CD4-positive, alpha-beta memory T cell (primary cell): ENCODE measurements at regions not wholly inside any gene's neighbourhood (a gene's known extent, or its start where the extent isn't known, plus 50 kb on each side); places are given as distances from the start of the nearest gene placed in this dataset.
A peak's percentile ranks its signal among the peaks of the same experiment; 100 is the strongest.
"Not testable (repeated sequence)": the region's sequence is repeated elsewhere in the genome, so short reads cannot be mapped to it uniquely, and the experiment has no call there.

Source experiments
- CTCF ChIA-PET: fragments of 350-600 bp; sonication (Branson Sonifier 250); formaldehyde crosslinking; loops from one replicate; lab custom pipeline; 2021; ENCODE audit warnings: inconsistent platforms; ENCODE audit not compliant: partially characterized antibody; lab: Charles Lee
- POLR2A ChIA-PET: fragments of 350-600 bp; sonication (Branson Sonifier 250); formaldehyde crosslinking; loops from one replicate; lab custom pipeline; 2021; ENCODE audit not compliant: partially characterized antibody; lab: Charles Lee
- DNase-seq, 5 donors: peaks; one replicate each; pipeline versions ENCODE4 v3.0.0 to v3.0.0-alpha.2; 2020 to 2022; ENCODE audit warnings: mixed read lengths in 1 of 5
- H3K27ac ChIP-seq: one replicate; pipeline ENCODE4 v1.7.0; 2013; ENCODE audit warnings: low read depth, low read length
- H3K27me3 ChIP-seq: 2 replicates; pipeline ENCODE4 v1.7.0; 2013; ENCODE audit warnings: mild to moderate bottlenecking, low read length, moderate library complexity; ENCODE audit not compliant: insufficient read depth
- H3K36me3 ChIP-seq: 2 replicates; pipeline ENCODE4 v1.7.0; 2013; ENCODE audit warnings: mild to moderate bottlenecking, low read length, moderate library complexity; ENCODE audit not compliant: insufficient read depth
- H3K4me1 ChIP-seq: 2 replicates; pipeline ENCODE4 v1.7.0; 2013; ENCODE audit warnings: mild to moderate bottlenecking, low read length, moderate library complexity; ENCODE audit not compliant: insufficient read depth
- H3K4me3 ChIP-seq, 2 donors: one replicate each; pipeline ENCODE4 v1.7.0; 2013; ENCODE audit warnings: low read length in 2 of 2, mild to moderate bottlenecking in 1 of 2
- H3K9me3 ChIP-seq, 2 donors: one replicate each; pipeline ENCODE4 v1.7.0; 2013; ENCODE audit warnings: low read length in 2 of 2, control low read depth in 1 of 2; ENCODE audit not compliant: control insufficient read depth in 1 of 2
- H3K27ac Mint-ChIP-seq, 7 donors: one replicate each; pipeline ENCODE4 v1.8.0; 2020 to 2021; ENCODE audit warnings: mixed read lengths in 7 of 7, mild to moderate bottlenecking in 6 of 7, inconsistent platforms in 3 of 7, moderate library complexity in 3 of 7
- H3K27me3 Mint-ChIP-seq, 2 donors: one replicate each; pipeline ENCODE4 v1.8.0; 2020 to 2021; ENCODE audit warnings: mixed read lengths in 2 of 2
- H3K36me3 Mint-ChIP-seq, 2 donors: one replicate each; pipeline ENCODE4 v1.8.0; 2020 to 2021; ENCODE audit warnings: mixed read lengths in 2 of 2, inconsistent platforms in 1 of 2, mild to moderate bottlenecking in 1 of 2
- H3K4me1 Mint-ChIP-seq, 4 donors: one replicate each; pipeline ENCODE4 v1.8.0; 2020 to 2021; ENCODE audit warnings: mixed read lengths in 4 of 4, mild to moderate bottlenecking in 1 of 4
- H3K4me3 Mint-ChIP-seq, 8 donors: one replicate each; pipeline ENCODE4 v1.8.0; 2020 to 2021; ENCODE audit warnings: mixed read lengths in 8 of 8, mild to moderate bottlenecking in 7 of 8, moderate library complexity in 6 of 8, inconsistent platforms in 3 of 8
- H3K9me3 Mint-ChIP-seq, 8 donors: one replicate each; pipeline ENCODE4 v1.8.0; 2020 to 2021; ENCODE audit warnings: mixed read lengths in 8 of 8, mild to moderate bottlenecking in 5 of 8, inconsistent platforms in 3 of 8, moderate library complexity in 1 of 8
- intact Hi-C: fragments of 100-400 bp; cut with micrococcal nuclease; formaldehyde crosslinking; loops from one replicate; pipeline ENCODE4 v1.15.1; 2023

DNA sequence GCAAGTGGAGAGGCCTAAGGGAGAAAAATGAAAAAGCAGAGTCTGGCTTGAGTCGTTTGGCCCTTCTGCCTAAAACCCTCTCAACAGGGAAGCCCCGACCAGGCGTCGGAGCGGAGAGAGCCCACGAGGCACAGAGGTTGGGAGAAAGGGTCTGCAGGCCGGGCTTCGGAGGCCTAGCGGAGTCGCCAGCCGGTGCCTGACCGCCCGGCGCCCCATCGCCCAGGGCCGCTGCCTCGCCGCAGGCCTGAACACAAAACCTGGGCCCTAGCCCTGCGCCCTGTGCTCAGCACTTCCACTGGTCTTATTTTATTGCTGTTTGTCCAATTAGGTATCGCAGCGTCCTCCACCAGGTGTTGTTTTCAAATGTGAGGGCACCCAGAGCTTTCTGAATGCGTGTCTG is 970.0 kb upstream of the DEFB115 start:
- DNase-seq, H3K4me3 ChIP-seq, H3K36me3 ChIP-seq, H3K27me3 Mint-ChIP-seq, H3K9me3 ChIP-seq, CTCF ChIA-PET, H3K27ac ChIP-seq, H3K36me3 Mint-ChIP-seq, H3K27me3 ChIP-seq, POLR2A ChIA-PET, intact Hi-C loops, H3K4me1 ChIP-seq: not testable (repeated sequence)
- peaks cover 5 to 50% (median 8%) of the 10 kb centered on the region in 4 donors for H3K4me1 Mint-ChIP-seq
- H3K9me3 Mint-ChIP-seq: peaks cover 0 to 25% (median 6%) of the 10 kb centered on the region in 8 donors
- peak overlapping the region in 1 of 8 donors; percentile 3 for H3K4me3 Mint-ChIP-seq
- H3K27ac Mint-ChIP-seq: peak overlapping the region in 3 of 7 donors; percentile 22 to 61 (median 57)

DNA sequence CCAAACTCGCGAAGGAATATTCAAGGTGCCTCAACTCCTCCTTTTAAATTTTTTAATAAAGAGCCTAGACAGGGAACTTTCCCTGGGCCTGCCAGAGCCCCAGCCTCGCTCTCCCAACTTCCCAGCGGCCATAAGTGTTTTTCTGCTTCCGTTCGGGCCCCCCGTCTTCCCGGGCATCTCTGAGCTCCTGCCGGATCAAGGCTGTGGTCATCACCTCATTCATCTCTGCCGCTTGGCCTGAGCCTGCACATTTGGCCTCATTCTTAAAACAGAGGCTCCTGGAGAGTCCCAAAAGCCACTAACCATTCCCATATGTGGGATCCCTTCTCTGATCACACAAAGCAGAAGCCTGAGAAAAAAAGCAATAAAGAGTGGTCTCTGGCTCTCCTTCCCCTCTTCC is 969.1 kb upstream of the DEFB115 start:
- Histone ChIP-seq H3K36me3 (no peaks in the 10 kb centered on the region), H3K4me3 (no peak overlapping the region), H3K27me3 (no peaks in the 10 kb centered on the region), H3K27ac (no peak overlapping the region), H3K4me1 (peaks cover 7% of the 10 kb centered on the region), H3K9me3 (no peaks in the 10 kb centered on the region)
- Mint-ChIP-seq H3K36me3 (no peaks in the 10 kb centered on the region), H3K9me3 (peaks cover 0 to 25% (median 6%) of the 10 kb centered on the region in 8 donors), H3K4me3 (peak overlapping the region in 2 of 8 donors; percentile 78 to 91), H3K27ac (peak overlapping the region in 6 of 7 donors; percentile 14 to 95 (median 66)), H3K4me1 (peaks cover 0 to 41% (median 6%) of the 10 kb centered on the region in 4 donors), H3K27me3 (no peaks in the 10 kb centered on the region)
- DNase-seq: no peak
- intact Hi-C loops: no loop called here
- CTCF ChIA-PET: no interaction called here
- POLR2A ChIA-PET: no interaction called here

DNA sequence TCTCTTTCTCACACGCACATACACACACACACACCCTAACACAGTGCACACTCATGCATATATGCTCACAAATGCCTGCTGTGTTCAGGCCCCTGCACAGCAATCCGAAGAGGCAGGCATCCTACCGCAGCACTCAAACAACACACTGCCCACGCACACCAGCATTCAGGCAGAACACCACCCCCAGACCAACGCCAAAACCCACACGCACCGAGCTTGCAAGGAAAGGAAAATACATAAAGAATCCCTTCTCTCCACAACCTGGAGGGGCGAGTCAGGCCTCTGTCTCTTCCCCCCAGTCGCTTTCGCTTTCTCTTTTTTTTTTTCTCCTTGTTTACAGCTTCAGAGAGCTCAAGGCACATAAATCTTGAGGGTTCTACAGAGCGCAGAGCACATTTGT is 968.4 kb upstream of the DEFB115 start:
- H3K9me3 Mint-ChIP-seq: peaks cover 0 to 27% (median 2%) of the 10 kb centered on the region in 8 donors
- CTCF ChIA-PET, H3K4me3 ChIP-seq, H3K36me3 ChIP-seq, H3K27me3 Mint-ChIP-seq, intact Hi-C loops, H3K9me3 ChIP-seq, H3K36me3 Mint-ChIP-seq, H3K27me3 ChIP-seq, H3K4me1 ChIP-seq: not testable (repeated sequence)
- DNase-seq: peak in 2 of 5 donors; percentile 16 to 20
- H3K4me1 Mint-ChIP-seq: peaks cover 0 to 35% (median 6%) of the 10 kb centered on the region in 4 donors
- peak overlapping the region in 6 of 8 donors; percentile 76 to 91 (median 81) for H3K4me3 Mint-ChIP-seq
- H3K27ac Mint-ChIP-seq: peak overlapping the region; percentile 8 to 95 (median 90)
- POLR2A ChIA-PET: interaction anchor here (1.0 kb wide), 1 partner anchor 88 kb away, joined by 3 read pairs; no protein-coding TSS in a partner anchor
- H3K27ac ChIP-seq: peak overlapping the region; percentile 38

DNA sequence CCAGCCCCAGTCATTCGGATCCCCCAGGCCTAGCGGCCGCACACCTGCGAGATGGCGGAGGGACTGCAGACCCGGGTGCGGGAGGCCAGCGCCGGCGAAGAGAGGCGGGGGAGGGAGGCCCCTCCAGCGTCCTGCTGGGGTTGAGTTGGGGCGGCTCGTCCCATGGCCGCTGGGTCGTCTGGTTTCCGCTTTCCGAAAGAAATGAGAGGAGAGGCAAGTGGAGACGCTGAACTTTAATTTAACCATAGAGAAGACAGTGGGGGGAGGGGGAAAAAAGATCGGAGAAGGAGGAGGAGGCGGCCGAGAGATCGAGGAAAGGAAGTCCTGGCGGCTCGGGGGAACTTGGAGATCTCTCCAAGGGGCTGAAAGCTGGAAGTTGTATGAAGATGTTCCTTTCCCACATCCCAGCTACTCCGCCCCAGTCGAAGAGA is 967.7 kb upstream of the DEFB115 start:
- POLR2A ChIA-PET: interaction anchor here (1.0 kb wide), 1 partner anchor 87 kb away, joined by 3 read pairs; no protein-coding TSS in a partner anchor
- peak overlapping the region; percentile 38 for H3K27ac ChIP-seq
- peak in 1 of 5 donors; percentile 4 for DNase-seq
- H3K36me3 Mint-ChIP-seq, H3K27me3 ChIP-seq, H3K4me1 ChIP-seq, H3K36me3 ChIP-seq, intact Hi-C loops, H3K27me3 Mint-ChIP-seq, CTCF ChIA-PET, H3K9me3 ChIP-seq: not testable (repeated sequence)
- Mint-ChIP-seq H3K27ac (peak overlapping the region in 6 of 7 donors; percentile 77 to 95 (median 90)), H3K4me3 (peak overlapping the region in 7 of 8 donors; percentile 37 to 91 (median 79)), H3K4me1 (peaks cover 0 to 28% (median 5%) of the 10 kb centered on the region in 4 donors), H3K9me3 (peaks cover 0 to 27% (median 2%) of the 10 kb centered on the region in 8 donors)
- H3K4me3 ChIP-seq: peak overlapping the region in 1 of 2 donors; percentile 41

DNA sequence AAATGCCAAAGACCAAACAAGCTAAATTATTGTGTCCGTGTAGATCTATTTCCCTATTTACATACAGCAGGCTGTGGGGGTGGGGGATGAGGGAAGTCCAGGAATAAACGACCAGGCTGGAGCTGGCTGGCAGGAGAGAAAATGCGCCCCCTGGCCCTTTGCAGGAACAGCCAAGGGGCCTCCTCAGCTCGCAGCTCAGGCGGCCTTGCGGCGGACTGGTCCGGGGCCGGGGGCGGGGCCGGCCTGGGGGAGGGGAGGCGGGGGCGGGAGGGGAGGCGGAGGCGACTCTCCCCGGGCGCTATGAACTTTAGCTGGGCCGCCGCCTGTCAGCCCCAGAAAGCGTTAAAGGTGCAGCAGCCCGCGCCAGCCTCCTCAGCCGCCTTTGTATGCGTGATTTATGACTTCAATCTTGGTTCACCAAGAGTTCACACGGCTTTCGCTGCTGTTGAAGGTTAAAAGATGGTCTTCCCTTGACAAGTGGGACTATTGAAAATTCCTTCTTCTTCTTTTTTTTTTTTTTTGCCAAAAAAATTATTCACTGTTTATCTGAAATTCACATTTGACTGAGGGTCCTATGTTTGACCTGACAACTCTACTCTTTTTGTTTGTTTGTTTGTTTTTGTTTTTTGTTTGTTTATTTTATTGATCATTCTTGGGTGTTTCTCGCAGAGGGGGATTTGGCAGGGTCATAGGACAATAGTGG is 967.0 kb upstream of the DEFB115 start:
- H3K36me3 Mint-ChIP-seq, H3K9me3 ChIP-seq, H3K27me3 Mint-ChIP-seq, CTCF ChIA-PET, H3K36me3 ChIP-seq, POLR2A ChIA-PET, H3K27me3 ChIP-seq, H3K4me1 ChIP-seq, intact Hi-C loops: not testable (repeated sequence)
- H3K27ac Mint-ChIP-seq: peak overlapping the region in 6 of 7 donors; percentile 66 to 95 (median 90)
- H3K4me3 Mint-ChIP-seq: peak overlapping the region in 7 of 8 donors; percentile 18 to 91 (median 79)
- peaks cover 0 to 27% (median 2%) of the 10 kb centered on the region in 8 donors for H3K9me3 Mint-ChIP-seq
- peak overlapping the region in 1 of 2 donors; percentile 41 for H3K4me3 ChIP-seq
- peak in 2 of 5 donors; percentile 5 to 51 for DNase-seq
- H3K4me1 Mint-ChIP-seq: peaks cover 0 to 27% (median 5%) of the 10 kb centered on the region in 4 donors
- H3K27ac ChIP-seq: peak overlapping the region; percentile 38

DNA sequence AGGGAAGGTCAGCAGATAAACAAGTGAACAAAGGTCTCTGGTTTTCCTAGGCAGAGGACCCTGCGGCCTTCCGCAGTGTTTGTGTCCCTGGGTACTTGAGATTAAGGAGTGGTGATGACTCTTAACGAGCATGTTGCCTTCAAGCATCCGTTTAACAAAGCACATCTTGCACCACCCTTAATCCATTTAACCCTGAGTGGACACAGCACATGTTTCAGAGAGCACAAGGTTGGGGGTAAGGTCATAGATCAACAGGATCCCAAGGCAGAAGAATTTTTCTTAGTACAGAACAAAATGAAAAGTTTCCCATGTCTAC is 966.4 kb upstream of the DEFB115 start:
- H3K36me3 Mint-ChIP-seq, CTCF ChIA-PET, H3K9me3 ChIP-seq, intact Hi-C loops, H3K27me3 ChIP-seq, H3K36me3 ChIP-seq, H3K27me3 Mint-ChIP-seq, H3K4me3 ChIP-seq, H3K27ac ChIP-seq, POLR2A ChIA-PET, DNase-seq, H3K4me1 ChIP-seq: not testable (repeated sequence)
- Mint-ChIP-seq H3K9me3 (peaks cover 0 to 24% (median 2%) of the 10 kb centered on the region in 8 donors), H3K4me3 (peak overlapping the region in 6 of 8 donors; percentile 36 to 78 (median 60)), H3K4me1 (peaks cover 0 to 23% (median 5%) of the 10 kb centered on the region in 4 donors), H3K27ac (peak overlapping the region in 1 of 7 donors; percentile 79)

DNA sequence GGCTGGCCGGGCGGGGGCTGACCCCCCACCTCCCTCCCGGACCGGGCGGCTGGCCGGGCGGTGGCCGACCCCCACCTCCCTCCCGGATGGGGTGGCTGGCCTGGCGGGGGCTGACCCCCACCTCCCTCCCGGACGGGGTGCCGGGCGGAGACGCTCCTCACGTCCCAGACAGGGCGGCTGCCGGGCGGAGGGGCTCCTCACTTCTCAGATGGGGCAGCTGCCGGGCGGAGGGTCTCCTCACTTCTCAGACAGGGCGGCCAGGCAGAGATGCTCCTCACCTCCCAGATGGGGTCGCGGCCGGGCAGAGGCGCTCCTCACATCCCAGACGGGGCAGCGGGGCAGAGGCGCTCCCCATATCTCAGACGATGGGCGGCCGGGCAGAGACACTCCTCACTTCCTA is 965.8 kb upstream of the DEFB115 start:
- H3K36me3 Mint-ChIP-seq: not testable (repeated sequence)

More for the DNA sequence above, 965.8 kb upstream of the DEFB115 start:
- H3K27me3 Mint-ChIP-seq, H3K27ac Mint-ChIP-seq, H3K27me3 ChIP-seq, CTCF ChIA-PET, DNase-seq, H3K27ac ChIP-seq, H3K36me3 ChIP-seq, POLR2A ChIA-PET, intact Hi-C loops, H3K4me3 ChIP-seq, H3K9me3 ChIP-seq, H3K4me1 ChIP-seq, H3K4me3 Mint-ChIP-seq: not testable (repeated sequence)
- peaks cover 0 to 29% (median 4%) of the 10 kb centered on the region in 8 donors for H3K9me3 Mint-ChIP-seq
- H3K4me1 Mint-ChIP-seq: peaks cover 0 to 19% (median 5%) of the 10 kb centered on the region in 4 donors
